ENCODE measurements at regions not wholly inside any gene's neighbourhood (a gene's known extent, or its start where the extent isn't known, plus 50 kb on each side); places are given as distances from the start of the nearest gene placed in this dataset.

GRCh38 chr13:32851083-32852069 lies 164.8 kb upstream of the KL start:
- Histone ChIP-seq H3K27me3 (ENCODE audit: control insufficient read depth, insufficient read depth, low read length) (no peaks in the 10 kb centered on the region), H3K4me3 (ENCODE audit: low read depth in 2 of 2, low read length in 2 of 2) (no peak overlapping the region), H3K4me1 (ENCODE audit: control insufficient read depth, insufficient read depth, low read length) (no peaks in the 10 kb centered on the region), H3K27ac (ENCODE audit: low read length) (no peak overlapping the region), H3K9me3 (ENCODE audit: control insufficient read depth, insufficient read depth, low read depth, low read length) (no peaks in the 10 kb centered on the region), H3K36me3 (ENCODE audit: control insufficient read depth, insufficient read depth, low read length) (no peaks in the 10 kb centered on the region)
- TF ChIP-seq CTCF (IDR thresholded peaks at IDR 0.05) (no peak), POLR2AphosphoS5 (IDR thresholded peaks at IDR 0.05; ENCODE audit: low read depth, low read length) (no peak), TCF7L2 (IDR thresholded peaks at IDR 0.05; ENCODE audit: low read depth, low read length) (no peak), SIN3A (IDR thresholded peaks at IDR 0.05; ENCODE audit: borderline replicate concordance, insufficient read depth, low read depth, low read length) (no peak)
- TF ChIP-seq, protein P1, sequence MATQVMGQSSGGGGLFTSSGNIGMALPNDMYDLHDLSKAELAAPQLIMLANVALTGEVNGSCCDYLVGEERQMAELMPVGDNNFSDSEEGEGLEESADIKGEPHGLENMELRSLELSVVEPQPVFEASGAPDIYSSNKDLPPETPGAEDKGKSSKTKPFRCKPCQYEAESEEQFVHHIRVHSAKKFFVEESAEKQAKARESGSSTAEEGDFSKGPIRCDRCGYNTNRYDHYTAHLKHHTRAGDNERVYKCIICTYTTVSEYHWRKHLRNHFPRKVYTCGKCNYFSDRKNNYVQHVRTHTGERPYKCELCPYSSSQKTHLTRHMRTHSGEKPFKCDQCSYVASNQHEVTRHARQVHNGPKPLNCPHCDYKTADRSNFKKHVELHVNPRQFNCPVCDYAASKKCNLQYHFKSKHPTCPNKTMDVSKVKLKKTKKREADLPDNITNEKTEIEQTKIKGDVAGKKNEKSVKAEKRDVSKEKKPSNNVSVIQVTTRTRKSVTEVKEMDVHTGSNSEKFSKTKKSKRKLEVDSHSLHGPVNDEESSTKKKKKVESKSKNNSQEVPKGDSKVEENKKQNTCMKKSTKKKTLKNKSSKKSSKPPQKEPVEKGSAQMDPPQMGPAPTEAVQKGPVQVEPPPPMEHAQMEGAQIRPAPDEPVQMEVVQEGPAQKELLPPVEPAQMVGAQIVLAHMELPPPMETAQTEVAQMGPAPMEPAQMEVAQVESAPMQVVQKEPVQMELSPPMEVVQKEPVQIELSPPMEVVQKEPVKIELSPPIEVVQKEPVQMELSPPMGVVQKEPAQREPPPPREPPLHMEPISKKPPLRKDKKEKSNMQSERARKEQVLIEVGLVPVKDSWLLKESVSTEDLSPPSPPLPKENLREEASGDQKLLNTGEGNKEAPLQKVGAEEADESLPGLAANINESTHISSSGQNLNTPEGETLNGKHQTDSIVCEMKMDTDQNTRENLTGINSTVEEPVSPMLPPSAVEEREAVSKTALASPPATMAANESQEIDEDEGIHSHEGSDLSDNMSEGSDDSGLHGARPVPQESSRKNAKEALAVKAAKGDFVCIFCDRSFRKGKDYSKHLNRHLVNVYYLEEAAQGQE (IDR thresholded peaks at IDR 0.05; ENCODE audit: insufficient read depth in 1 of 2, low read depth in 2 of 2, low read length in 1 of 2): no peak
- intact Hi-C loops (cut with micrococcal nuclease; ENCODE audit: unreplicated experiment) (no loop called here), in situ Hi-C loops (cut with HindIII; ENCODE audit: low pct_unique_long_range_greater_than_20kb, low sequenced_read_pairs) (no loop called here)
- POLR2A ChIA-PET: interaction anchor here (0.7 kb wide), 1 partner anchor 812 kb away, joined by 6 read pairs; no protein-coding TSS in a partner anchor
- BruUV-seq (replicated peaks): no TSS peak
- DNase-seq (ENCODE audit: low read depth, low spot score) (no peak), ATAC-seq (no peak)
- CTCF ChIA-PET: interaction anchor here (0.7 kb wide), 1 partner anchor 30 kb away, joined by 3 read pairs; no protein-coding TSS in a partner anchor

- DNase-seq (ENCODE audit: low read depth, low spot score) (no peak), ATAC-seq (no peak)
- no peaks in the 10 kb centered on the region for H3K4me1 ChIP-seq (ENCODE audit: control insufficient read depth, insufficient read depth, low read length)
- no peak overlapping the region for H3K27ac ChIP-seq (ENCODE audit: low read length)
- H3K9me3 ChIP-seq (ENCODE audit: control insufficient read depth, insufficient read depth, low read depth, low read length): no peaks in the 10 kb centered on the region
- intact Hi-C loops (cut with micrococcal nuclease; ENCODE audit: unreplicated experiment): no loop called here
- ChIA-PET CTCF (interaction anchor here (0.7 kb wide), 1 partner anchor 29 kb away, joined by 3 read pairs; no protein-coding TSS in a partner anchor), POLR2A (interaction anchor here (0.7 kb wide), 2 partner anchors 9 to 811 kb away, joined by 3 to 6 read pairs; no protein-coding TSS in a partner anchor)
- BruUV-seq (replicated peaks): no TSS peak
- no peak for TF ChIP-seq POLR2AphosphoS5 (IDR thresholded peaks at IDR 0.05; ENCODE audit: low read depth, low read length)
- TF ChIP-seq TCF7L2 (IDR thresholded peaks at IDR 0.05; ENCODE audit: low read depth, low read length): no peak
- TF ChIP-seq, protein P1 (IDR thresholded peaks at IDR 0.05; ENCODE audit: insufficient read depth in 1 of 2, low read depth in 2 of 2, low read length in 1 of 2): no peak
- TF ChIP-seq CTCF (IDR thresholded peaks at IDR 0.05): no peak
- TF ChIP-seq SIN3A (IDR thresholded peaks at IDR 0.05; ENCODE audit: borderline replicate concordance, insufficient read depth, low read depth, low read length): no peak
- no peaks in the 10 kb centered on the region for H3K36me3 ChIP-seq (ENCODE audit: control insufficient read depth, insufficient read depth, low read length)
- no peak overlapping the region for H3K4me3 ChIP-seq (ENCODE audit: low read depth in 2 of 2, low read length in 2 of 2)
- H3K27me3 ChIP-seq (ENCODE audit: control insufficient read depth, insufficient read depth, low read length): no peaks in the 10 kb centered on the region
- in situ Hi-C loops (cut with HindIII; ENCODE audit: low pct_unique_long_range_greater_than_20kb, low sequenced_read_pairs): no loop called here
These were observed 163.7 kb upstream of the KL start for GRCh38 chr13:32852526-32852925.

Data from Panc1 (cell line).